GM06990 (cell line): ENCODE measurements at regions not wholly inside any gene's neighbourhood (a gene's known extent, or its start where the extent isn't known, plus 50 kb on each side); places are given as distances from the start of the nearest gene placed in this dataset.

Source experiments
- DNase-seq: peaks from one replicate; pipeline ENCODE4 v3.0.0-alpha.2; 2011; ENCODE audit not compliant: insufficient read length; ENCODE audit errors: extremely low read depth
- H3K27me3 ChIP-seq: replicated peaks from 2 replicates; pipeline ENCODE4 v1.6.0; 2011; ENCODE audit warnings: low read length; ENCODE audit not compliant: control insufficient read depth, insufficient read depth
- H3K36me3 ChIP-seq: 2 replicates; pipeline ENCODE4 v1.5.1; 2011; ENCODE audit warnings: low read length; ENCODE audit not compliant: control insufficient read depth, insufficient read depth
- H3K4me3 ChIP-seq: replicated peaks from 2 replicates; pipeline ENCODE4 v1.5.1; 2011; ENCODE audit warnings: low read depth, mild to moderate bottlenecking, control low read depth, low read length
- TF ChIP-seq, protein P1 (sequence below): IDR thresholded peaks from 2 replicates; pipeline ENCODE4 v1.5.1; 2011; ENCODE audit warnings: low read length, control low read depth, mild to moderate bottlenecking, inconsistent platforms; ENCODE audit not compliant: insufficient read depth, poor library complexity, severe bottlenecking

- no peaks in the 10 kb centered on the region; the same call in 1 of the 2 replicates for H3K27me3 ChIP-seq
- TF ChIP-seq, protein P1, sequence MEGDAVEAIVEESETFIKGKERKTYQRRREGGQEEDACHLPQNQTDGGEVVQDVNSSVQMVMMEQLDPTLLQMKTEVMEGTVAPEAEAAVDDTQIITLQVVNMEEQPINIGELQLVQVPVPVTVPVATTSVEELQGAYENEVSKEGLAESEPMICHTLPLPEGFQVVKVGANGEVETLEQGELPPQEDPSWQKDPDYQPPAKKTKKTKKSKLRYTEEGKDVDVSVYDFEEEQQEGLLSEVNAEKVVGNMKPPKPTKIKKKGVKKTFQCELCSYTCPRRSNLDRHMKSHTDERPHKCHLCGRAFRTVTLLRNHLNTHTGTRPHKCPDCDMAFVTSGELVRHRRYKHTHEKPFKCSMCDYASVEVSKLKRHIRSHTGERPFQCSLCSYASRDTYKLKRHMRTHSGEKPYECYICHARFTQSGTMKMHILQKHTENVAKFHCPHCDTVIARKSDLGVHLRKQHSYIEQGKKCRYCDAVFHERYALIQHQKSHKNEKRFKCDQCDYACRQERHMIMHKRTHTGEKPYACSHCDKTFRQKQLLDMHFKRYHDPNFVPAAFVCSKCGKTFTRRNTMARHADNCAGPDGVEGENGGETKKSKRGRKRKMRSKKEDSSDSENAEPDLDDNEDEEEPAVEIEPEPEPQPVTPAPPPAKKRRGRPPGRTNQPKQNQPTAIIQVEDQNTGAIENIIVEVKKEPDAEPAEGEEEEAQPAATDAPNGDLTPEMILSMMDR: no peak
- no peaks in the 10 kb centered on the region for H3K36me3 ChIP-seq
- no peak overlapping the region for H3K4me3 ChIP-seq
- DNase-seq: no peak
Observed at GRCh38 chr17:79155701-79156100, 81.1 kb downstream of the ENGASE start.

- no peak overlapping the region for H3K4me3 ChIP-seq
- TF ChIP-seq, protein P1: no peak
- DNase-seq: no peak
- H3K36me3 ChIP-seq: no peaks in the 10 kb centered on the region
- H3K27me3 ChIP-seq: no peaks in the 10 kb centered on the region; the same call in 1 of the 2 replicates
Observed at GRCh38 chr17:79154951-79155585, 80.4 kb downstream of the ENGASE start.

- no peaks in the 10 kb centered on the region; the same call in 1 of the 2 replicates for H3K27me3 ChIP-seq
- no peak overlapping the region for H3K4me3 ChIP-seq
- H3K36me3 ChIP-seq: no peaks in the 10 kb centered on the region
- TF ChIP-seq, protein P1: no peak
- no peak for DNase-seq
Observed at GRCh38 chr17:79154446-79154845, 79.8 kb downstream of the ENGASE start.

DNA sequence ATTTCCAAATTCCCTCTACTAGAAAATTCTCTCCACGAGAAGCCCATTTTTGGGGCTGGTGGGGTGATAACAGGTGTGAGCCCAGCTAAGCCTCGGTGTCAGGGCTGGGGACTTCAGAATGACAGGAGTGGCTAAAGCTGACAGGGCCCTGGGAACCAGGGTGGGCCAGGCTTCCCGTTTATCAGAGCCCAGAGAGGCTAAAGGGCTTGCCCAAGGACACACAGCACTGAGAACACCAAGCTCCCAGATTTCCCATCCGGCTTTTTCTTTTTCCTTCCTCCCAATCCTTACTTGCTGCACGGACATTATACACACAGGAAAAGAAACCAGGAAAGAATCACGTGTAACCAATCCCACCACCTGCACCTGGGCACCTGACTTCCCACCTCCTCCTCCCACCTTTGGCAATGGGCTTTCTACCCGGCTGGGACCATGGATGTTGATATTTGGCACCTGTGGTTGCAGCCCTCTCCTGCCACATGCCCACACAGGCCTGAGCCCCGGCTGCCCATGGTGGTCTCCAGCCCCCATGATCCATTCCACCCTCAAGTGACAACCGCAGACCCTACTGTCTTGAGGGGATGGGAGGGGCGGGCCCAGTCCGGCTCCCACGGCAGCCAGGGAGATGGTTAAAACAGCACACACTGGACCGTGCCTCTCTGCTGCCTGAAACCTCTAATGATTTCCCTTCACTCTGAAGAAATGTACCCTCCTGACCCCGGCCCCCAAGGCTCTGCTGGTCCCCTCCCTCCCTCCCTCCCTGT, 78.9 kb downstream of the ENGASE start:
- H3K27me3 ChIP-seq: no peaks in the 10 kb centered on the region; the same call in 1 of the 2 replicates
- TF ChIP-seq, protein P1: no peak
- H3K36me3 ChIP-seq: no peaks in the 10 kb centered on the region
- DNase-seq: no peak
- H3K4me3 ChIP-seq: no peak overlapping the region

DNA sequence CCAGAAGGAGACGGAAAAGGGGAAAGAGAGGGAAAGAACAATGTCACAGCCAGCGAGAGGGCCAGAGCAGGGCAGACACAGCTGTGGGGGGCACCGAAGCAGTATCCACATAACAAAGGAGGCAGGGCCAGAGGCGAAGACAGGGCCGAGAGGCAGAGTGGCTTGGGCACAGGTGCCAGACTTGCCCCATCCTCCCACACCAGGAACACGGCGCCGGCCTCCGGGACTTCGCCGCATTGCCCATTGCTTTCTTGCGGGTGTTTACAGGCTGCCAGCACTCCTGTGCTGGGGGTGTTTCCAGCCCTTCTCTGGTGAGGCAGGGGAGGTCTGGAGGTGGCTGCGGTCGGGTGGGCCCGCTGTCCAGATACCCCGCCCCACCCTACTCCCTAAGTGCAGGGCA, 78.0 kb downstream of the ENGASE start:
- Histone ChIP-seq H3K36me3 (no peaks in the 10 kb centered on the region), H3K4me3 (no peak overlapping the region), H3K27me3 (no peaks in the 10 kb centered on the region; the same call in 1 of the 2 replicates)
- no peak for DNase-seq
- TF ChIP-seq, protein P1: no peak
